ENCODE measurements at regions not wholly inside any gene's neighbourhood (a gene's known extent, or its start where the extent isn't known, plus 50 kb on each side); places are given as distances from the start of the nearest gene placed in this dataset.

DNA sequence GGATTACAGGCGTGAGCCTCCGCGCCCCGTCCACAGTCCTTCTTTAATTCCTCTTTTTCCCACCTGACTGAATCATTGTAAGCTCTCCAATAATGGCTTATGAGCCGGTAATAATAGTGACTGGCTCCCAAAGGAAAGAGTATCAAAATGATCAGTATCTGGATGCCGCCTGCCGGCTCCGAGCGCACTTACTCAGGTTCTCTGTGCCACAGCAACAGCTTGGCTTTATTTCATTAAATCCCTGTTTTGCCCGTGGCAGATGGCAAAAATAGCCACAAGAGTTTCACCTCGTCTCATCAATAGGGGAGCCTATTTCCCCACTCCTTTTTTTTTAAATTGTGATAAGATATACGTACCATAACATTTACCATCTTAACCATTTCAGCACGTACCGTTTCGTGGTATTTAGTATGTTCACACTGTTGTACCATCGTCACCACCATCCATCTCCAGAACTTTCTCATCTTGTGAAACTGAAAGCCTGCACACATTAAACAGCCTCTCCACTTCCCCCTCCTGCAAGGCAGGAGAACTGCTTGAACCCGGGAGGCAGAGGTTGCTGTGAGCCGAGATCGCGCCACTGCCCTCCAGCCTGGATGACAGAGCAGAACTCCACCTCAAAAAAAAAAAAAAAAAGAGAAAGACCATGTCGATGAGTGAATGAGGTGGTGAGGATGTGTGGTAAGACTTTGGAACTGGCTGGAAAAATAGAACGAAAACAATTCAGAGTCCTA lies 80.7 kb upstream of the DLG1 start:
- TF ChIP-seq, protein P1, sequence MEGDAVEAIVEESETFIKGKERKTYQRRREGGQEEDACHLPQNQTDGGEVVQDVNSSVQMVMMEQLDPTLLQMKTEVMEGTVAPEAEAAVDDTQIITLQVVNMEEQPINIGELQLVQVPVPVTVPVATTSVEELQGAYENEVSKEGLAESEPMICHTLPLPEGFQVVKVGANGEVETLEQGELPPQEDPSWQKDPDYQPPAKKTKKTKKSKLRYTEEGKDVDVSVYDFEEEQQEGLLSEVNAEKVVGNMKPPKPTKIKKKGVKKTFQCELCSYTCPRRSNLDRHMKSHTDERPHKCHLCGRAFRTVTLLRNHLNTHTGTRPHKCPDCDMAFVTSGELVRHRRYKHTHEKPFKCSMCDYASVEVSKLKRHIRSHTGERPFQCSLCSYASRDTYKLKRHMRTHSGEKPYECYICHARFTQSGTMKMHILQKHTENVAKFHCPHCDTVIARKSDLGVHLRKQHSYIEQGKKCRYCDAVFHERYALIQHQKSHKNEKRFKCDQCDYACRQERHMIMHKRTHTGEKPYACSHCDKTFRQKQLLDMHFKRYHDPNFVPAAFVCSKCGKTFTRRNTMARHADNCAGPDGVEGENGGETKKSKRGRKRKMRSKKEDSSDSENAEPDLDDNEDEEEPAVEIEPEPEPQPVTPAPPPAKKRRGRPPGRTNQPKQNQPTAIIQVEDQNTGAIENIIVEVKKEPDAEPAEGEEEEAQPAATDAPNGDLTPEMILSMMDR (IDR thresholded peaks at IDR 0.05): no peak
- no peak for TF ChIP-seq POLR2A (IDR thresholded peaks at IDR 0.05)
